CD4-positive, alpha-beta T cell treated with Interleukin-21 for 1 hour (primary cell): ENCODE measurements at regions not wholly inside any gene's neighbourhood (a gene's known extent, or its start where the extent isn't known, plus 50 kb on each side); places are given as distances from the start of the nearest gene placed in this dataset.
"Not testable (repeated sequence)": the region's sequence is repeated elsewhere in the genome, so short reads cannot be mapped to it uniquely, and the experiment has no call there.

Experiments used
- DNase-seq: peaks from one replicate; pipeline ENCODE4 v3.0.0-alpha.2; 2020

DNA sequence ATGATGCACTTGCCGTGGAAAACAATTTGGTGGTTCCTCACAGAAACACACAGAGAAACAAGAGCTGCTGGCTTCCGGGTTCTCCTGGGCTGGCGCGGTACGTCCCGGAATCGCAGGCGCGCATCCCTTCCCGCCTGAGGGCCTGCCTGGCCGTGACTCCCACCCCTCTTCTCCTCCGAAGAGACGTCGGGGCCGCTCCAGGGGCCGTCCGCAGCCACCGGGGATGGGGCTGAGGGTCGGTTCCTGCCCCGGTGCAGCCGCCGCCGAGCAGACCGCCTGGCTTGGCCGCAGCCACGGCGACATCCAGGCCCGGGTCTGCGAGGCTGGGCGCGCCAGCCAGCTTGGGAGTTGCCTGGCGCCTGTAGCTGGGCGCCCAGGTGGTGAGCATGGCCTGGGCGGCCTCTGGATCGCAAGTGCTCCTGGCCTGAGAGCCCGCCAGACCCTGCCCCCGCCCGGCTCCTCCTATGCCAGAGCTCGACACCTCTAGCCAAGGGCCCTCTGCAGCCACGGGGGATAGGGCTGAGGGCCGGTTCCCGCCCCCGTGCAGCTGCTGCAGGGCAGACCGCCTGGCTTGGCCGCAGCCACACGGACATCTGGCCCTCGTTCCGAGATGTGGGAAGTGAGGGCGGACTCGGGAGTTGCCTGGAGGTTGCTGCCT, 1647.5 kb downstream of the SPATA31A7 start:
- DNase-seq: peak; percentile 42

DNA sequence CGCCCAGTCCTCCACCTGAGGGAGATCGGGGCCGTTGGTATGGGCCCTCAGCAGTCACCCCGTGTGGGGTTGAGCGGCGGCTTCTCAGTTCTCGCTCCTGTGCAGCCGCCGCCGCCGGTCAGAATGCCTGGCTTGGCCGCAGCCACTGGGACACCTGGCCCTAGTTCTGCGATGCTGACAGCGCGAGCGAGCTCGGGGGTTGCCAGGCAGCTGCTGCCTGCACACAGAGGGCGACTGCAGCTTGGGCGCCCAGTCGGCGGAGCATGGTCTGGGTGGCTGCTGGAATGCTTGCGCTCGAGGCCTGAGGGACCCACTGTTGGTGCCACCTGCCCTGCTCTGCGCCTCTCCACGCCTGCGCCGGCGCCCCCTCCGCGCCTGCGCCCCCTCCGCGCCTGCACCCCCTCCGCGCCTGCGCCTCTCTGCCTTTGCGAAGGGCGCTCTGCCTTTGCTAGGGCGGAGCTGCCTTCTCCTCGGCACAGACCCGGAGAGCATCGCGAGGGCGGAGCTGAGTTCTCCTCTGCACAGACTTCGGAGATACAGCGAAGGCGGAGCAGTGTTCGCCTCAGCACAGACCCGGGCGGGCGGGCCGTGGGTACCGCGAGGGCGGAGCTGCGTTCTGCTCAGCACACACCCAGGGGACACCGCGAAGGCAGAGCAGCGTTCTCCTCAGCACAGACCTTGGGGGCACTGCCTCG, 1648.3 kb downstream of the SPATA31A7 start:
- DNase-seq: peak; percentile 94

DNA sequence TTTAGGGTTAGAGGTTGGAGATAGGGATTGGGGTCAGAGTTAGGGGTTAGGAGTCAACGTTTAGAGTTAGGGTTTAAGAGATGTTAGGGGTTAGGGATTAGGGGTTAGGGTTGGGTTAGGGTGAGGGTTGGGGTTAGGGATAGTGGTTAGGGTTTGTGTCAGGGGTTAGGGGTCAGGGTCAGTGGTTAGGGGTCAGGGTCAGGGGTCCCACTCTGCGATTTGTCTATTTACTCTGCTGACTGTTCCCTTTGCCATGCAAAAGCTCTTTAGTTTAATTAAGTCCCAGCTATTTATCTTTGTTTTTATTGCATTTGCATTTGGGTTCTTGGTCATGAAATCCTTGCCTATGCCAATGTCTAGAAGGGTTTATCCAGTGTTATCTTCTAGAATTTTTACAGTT, 1649.3 kb downstream of the SPATA31A7 start:
- not testable (repeated sequence) for DNase-seq

DNA sequence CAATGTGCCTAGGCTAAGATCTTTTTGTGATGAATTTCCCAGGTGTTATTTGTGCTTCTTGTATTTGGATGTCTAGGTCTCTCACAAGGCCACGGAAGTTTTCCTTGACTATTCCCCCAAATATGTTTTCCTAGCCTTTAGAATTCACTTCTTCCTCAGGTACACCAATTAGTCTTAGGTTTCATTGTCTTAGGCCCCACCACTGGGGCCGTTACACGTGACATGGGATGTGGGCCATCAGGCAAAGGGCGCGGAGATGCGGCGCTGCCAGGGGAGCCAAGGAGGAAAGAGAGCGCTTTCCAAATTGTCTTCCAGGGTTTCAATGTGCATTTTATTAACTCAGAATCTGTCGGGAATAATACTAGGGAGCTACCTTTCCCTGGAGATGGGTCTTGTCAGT, 1653.3 kb downstream of the SPATA31A7 start:
- DNase-seq: not testable (repeated sequence)

- DNase-seq: not testable (repeated sequence)
These were observed 1654.0 kb downstream of the SPATA31A7 start for GRCh38 chr9:62843706-62844290.

DNA sequence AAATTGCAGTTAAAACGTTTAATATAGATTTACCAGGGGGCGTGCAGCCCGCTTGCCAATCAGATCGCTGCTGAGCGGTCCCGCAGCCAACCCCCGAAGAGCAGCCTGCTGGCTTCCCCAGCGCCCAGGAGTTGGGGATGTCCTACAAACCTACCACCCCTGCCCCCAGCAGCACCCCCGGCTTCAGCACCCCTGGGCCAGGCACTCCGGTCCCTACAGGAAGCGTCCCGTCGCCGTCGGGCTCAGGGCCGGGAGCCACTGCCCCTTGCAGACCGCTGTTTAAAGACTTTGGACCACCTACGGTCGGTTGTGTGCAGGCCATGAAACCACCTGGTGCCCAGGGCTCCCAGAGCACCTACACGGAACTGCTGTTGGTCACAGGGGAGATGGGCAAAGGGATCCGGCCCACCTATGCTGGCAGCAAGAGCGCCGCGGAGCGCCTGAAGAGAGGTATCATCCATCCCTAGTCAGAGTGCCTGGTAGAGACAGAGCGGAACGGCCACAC, 1654.9 kb downstream of the SPATA31A7 start:
- DNase-seq: not testable (repeated sequence)

GRCh38 chr9:62848258-62848657, 1658.4 kb downstream of the SPATA31A7 start:
- DNase-seq: not testable (repeated sequence)

DNA sequence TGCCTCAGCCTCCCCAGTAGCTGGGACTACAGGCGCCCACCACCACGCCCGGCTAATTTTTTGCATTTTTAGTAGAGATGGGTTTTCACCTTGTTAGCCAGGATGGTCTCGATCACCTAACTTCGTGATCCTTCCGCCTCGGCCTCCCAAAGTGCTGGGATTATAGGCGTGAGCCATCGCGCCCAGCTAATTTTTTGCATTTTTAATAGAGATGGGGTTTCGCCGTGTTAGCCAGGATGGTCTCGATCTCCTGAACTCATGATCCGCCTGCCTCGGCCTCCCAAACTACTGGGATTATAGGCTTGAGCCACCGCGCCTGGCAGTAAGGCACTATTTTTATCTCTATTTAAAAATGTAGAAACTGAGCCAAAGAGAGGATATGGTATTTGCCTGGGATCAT, 1660.2 kb downstream of the SPATA31A7 start:
- DNase-seq: not testable (repeated sequence)

- DNase-seq: not testable (repeated sequence)
These were observed 1667.4 kb downstream of the SPATA31A7 start for GRCh38 chr9:62857280-62857679.

DNA sequence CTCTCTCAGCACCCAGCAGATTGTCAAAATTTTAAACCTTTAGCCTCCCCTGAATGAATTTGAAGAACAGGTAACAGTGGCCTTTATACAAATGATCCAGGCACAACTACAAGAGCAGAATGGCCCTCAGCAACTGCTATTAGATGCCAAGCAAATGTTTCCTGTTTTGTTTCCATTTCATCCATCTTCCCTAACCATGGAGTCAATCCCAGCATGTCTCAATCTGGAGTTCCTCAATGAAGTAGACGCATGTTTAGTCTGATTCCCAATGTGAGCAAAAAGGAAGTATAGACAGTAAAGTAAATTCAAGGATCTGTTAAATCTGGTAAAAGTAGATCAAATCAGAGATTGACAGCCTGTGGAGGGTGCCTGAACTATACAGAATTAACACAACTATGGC, 1668.4 kb downstream of the SPATA31A7 start:
- DNase-seq: not testable (repeated sequence)

GRCh38 chr9:62860939-62861860, 1671.4 kb downstream of the SPATA31A7 start:
- DNase-seq: not testable (repeated sequence)

DNA sequence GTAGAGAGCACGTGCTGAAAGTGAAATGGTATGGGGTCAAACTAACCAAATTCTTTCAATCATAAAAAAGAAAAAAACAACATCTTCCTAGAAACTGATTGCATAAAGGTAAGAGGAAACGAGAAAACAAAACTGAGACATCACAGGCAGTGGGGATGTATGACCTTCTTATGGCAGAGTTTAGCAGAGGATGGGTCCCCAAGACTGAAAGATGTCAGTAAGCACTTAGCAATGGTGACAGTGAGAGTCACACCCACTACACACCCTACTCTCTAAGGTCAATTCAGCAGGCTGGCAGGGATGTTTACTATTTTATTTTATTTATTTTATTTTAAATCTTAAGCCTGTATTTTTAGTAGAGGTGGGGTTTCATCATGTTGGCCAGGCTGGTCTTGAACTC, 1672.3 kb downstream of the SPATA31A7 start:
- DNase-seq: not testable (repeated sequence)

GRCh38 chr9:62863319-62863718, 1673.5 kb downstream of the SPATA31A7 start:
- not testable (repeated sequence) for DNase-seq

DNA sequence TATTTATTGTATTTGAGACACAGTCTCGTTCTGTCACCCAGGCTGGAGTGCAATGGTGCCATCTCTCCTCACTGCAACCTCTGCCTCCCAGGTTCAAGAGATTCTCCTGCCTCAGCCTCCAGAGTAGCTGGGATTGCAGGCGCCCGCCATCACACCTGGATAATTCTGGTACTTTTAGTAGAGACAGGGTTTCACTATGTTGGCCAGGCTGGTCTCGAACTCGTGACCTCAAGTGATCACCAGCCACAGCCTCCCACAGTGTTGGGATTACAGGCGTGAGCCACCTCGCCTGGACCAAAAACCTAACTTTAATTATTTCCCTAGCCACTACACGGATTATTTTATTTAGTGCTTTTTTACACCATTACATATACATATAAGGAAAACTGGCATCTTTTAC, 1674.0 kb downstream of the SPATA31A7 start:
- not testable (repeated sequence) for DNase-seq

DNA sequence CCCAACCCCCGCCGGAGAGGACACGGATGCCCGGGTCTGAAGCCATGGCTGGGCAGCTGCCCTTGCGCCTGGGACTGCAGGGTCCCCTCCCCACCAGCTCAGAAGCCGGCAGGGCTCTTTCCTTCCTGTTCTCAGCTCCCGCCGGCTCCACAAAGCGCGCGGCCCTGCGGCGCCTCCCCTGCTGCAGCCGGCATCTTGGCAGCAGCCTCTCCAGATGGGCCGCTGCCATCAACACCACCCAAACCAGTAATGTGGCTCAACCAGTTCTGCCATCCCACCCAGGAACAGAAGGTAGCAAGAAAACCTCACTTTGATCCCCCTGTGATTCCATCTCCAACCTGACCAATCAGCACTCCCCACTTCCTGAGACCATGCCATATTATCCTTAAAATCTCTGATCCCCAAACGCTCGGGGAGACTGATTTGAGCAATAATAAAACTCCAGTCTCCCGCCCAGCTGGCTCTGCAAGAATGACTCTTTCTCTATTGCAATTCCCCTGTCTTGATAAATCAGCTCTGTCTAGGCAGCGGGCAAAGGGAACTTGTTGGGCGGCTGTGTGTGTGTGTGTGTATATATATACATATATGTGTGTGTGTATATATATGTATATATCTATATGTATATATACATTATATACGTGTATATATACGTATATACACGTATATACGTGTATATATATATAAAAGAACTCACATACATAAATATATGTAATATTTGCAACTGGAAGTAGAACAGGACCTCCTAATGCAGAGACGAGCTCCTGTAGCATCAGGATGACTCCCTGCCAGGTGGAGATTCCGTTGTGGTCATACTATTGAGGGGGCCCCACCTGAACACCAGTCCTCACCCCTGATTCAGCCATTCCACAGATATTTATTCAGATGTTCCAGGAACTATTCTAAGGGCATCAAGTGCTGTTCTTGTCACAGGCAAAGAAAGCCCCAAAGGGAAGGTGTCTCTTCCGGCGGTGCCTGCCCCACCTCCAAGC, 1674.9 kb downstream of the SPATA31A7 start:
- DNase-seq: not testable (repeated sequence)

- DNase-seq: not testable (repeated sequence)
These were observed 1679.2 kb downstream of the SPATA31A7 start for GRCh38 chr9:62869061-62869460.

DNA sequence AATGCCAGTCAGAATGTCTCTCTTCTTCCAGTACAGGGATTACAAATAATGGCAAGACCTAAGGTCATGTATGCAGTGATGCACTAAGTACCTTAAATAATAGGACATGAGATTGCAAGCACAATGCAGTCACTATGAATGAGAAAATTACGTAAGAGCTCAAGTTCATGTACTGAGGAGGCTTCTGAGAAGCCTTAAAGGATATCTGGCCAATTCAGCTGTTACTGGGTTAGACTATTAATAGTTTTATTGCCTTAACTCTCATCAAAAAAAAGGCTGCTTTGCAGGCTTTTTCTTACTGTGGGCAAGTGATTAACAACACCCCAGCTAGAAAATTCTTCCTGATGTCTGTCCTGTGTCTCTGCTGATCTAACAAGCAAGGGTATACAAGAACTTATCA, 1681.9 kb downstream of the SPATA31A7 start:
- not testable (repeated sequence) for DNase-seq

DNA sequence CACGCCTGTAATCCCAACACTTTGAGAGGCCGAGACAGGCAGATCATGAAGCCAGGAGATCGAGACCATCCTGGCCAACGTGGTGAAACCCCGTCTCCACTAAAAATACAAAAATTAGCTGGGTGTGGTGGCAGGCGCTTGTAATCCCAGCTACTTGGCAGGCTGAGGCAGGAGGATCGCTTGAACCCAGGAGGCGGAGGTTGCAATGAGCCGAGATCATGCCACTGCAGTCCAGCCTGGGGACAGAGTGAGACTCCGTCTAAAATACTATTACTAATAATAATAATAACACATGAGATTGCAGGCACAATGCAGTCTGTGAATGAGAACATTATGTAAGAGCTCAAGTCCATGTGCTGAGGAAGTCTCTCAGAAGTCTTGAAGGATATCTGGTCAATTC, 1684.4 kb downstream of the SPATA31A7 start:
- DNase-seq: not testable (repeated sequence)

- DNase-seq: not testable (repeated sequence)
These were observed 1685.1 kb downstream of the SPATA31A7 start for GRCh38 chr9:62874745-62875599.

GRCh38 chr9:62877552-62877951, 1687.7 kb downstream of the SPATA31A7 start:
- not testable (repeated sequence) for DNase-seq
